Fibroblast of mammary gland (primary cell): ENCODE measurements at regions not wholly inside any gene's neighbourhood (a gene's known extent, or its start where the extent isn't known, plus 50 kb on each side); places are given as distances from the start of the nearest gene placed in this dataset.
"Not testable (repeated sequence)": the region's sequence is repeated elsewhere in the genome, so short reads cannot be mapped to it uniquely, and the experiment has no call there.

Experiments
- DNase-seq: peaks from one replicate; pipeline ENCODE4 v3.0.0-alpha.2; 2010; ENCODE audit warnings: low read depth
- H3K4me3 ChIP-seq: 2 replicates; pipeline ENCODE4 v1.5.1; 2011; ENCODE audit warnings: low read depth, mild to moderate bottlenecking, low read length, moderate library complexity; ENCODE audit not compliant: control insufficient read depth
- TF ChIP-seq, protein P1 (sequence below): conservative IDR thresholded peaks from 2 replicates; pipeline ENCODE4 v1.5.1; 2011; ENCODE audit warnings: low read depth, low read length, inconsistent platforms; ENCODE audit not compliant: control insufficient read depth, insufficient read depth

DNA sequence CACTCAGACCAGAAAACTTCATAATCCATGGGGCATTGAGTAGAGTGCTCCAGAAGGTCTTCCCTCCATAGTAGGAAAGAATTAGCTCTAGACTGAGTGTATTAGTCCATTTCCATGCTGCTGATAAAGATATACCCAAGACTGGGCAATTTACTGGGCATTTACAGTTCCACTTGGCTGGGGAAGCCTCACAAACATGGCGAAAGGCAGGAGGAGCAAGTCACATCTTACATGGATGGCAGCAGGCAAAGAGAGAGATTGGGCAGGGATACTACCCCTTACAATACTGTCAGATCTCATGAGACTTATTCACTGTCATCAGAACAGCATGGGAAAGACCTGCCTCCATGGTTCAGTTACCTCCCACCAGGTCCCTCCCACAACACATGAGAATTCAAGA is 300.6 kb upstream of the TMEM132C start:
- DNase-seq: no peak
- no peak overlapping the region for H3K4me3 ChIP-seq
- TF ChIP-seq, protein P1, sequence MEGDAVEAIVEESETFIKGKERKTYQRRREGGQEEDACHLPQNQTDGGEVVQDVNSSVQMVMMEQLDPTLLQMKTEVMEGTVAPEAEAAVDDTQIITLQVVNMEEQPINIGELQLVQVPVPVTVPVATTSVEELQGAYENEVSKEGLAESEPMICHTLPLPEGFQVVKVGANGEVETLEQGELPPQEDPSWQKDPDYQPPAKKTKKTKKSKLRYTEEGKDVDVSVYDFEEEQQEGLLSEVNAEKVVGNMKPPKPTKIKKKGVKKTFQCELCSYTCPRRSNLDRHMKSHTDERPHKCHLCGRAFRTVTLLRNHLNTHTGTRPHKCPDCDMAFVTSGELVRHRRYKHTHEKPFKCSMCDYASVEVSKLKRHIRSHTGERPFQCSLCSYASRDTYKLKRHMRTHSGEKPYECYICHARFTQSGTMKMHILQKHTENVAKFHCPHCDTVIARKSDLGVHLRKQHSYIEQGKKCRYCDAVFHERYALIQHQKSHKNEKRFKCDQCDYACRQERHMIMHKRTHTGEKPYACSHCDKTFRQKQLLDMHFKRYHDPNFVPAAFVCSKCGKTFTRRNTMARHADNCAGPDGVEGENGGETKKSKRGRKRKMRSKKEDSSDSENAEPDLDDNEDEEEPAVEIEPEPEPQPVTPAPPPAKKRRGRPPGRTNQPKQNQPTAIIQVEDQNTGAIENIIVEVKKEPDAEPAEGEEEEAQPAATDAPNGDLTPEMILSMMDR: no peak

DNA sequence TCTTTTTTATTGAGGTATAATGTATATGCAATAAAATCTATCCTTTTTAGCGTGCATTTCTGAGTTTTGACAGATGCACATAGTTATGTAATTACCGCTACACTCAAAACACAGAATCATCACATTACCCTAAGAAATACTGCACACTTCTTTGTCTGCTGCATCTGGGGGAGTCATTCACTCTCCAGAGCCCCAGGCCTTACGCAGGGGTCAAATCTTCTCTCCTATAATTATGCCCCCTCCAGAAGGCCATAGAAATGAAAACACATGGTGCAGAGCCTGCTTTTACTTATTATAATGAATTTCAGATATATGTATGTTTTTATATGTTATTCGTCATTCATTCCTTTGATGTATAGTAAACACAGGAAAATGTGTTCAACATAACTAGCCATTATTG is 296.5 kb upstream of the TMEM132C start:
- H3K4me3 ChIP-seq: no peak overlapping the region
- TF ChIP-seq, protein P1: no peak
- DNase-seq: no peak

DNA sequence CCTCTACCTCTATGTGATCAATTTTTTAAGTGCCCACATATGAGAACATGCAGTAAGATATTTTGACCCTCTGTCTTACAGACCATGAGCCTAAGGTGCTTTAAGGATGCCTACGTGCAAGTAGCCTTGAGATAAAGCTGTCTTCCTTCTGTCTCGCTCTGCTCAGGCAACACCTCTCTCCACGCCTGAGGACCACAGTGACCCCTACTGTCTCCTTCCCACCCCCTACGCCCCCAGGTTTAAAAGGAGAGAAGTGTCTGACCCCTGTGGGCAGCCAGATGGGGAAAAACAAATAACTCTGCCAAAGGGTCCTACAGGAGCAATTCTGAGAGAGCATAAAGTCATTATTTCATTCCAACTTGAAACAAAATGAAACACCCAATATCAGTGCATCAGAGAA is 286.4 kb upstream of the TMEM132C start:
- TF ChIP-seq, protein P1: no peak
- no peak overlapping the region for H3K4me3 ChIP-seq
- no peak for DNase-seq

DNA sequence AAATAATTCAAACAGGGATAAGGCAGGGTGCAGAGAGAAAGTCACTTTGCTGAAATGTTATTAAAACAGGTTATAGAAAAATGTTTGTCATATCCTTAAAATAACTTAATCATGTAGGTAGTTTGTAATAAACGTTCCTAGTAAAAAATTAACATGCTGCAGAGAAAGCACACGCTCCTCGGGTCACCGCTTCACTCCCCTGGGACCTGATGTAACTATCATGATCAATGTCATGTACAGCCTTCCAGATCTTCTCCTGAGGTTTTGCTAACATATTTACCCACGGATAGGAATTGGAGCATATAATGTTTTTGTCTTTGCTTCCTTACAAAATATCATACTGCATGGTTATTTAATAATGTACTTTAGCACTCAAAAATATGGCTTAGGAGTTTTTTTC is 285.1 kb upstream of the TMEM132C start:
- DNase-seq: no peak
- H3K4me3 ChIP-seq: no peak overlapping the region
- TF ChIP-seq, protein P1: no peak

DNA sequence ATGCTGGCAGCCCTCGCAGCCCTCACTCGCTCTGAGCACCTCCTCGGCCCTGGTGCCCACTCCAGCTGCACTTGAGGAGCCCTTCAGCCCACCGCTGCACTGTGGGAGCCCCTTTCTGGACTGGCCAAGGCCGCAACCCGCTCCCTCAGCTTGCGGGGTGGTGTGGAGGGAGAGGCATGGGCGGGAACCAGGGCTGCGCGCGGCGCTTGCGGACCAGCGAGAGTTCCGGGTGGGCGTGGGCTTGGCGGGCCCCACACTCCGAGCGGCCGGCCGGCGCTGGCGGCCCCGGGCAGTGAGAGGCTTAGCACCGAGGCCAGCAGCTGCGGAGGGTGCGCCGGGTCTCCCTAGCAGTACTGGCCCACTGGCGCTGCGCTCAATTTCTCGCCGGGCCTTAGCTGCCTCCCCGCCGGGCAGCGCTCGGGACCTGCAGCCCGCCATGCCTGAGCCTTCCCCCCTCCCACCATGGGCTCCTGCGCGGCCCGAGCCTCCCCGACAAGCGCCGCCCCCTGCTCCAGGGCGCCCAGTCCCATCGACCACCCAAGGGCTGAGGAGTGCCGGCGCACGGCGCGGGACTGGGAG is 283.7 kb upstream of the TMEM132C start:
- H3K4me3 ChIP-seq, DNase-seq: not testable (repeated sequence)

DNA sequence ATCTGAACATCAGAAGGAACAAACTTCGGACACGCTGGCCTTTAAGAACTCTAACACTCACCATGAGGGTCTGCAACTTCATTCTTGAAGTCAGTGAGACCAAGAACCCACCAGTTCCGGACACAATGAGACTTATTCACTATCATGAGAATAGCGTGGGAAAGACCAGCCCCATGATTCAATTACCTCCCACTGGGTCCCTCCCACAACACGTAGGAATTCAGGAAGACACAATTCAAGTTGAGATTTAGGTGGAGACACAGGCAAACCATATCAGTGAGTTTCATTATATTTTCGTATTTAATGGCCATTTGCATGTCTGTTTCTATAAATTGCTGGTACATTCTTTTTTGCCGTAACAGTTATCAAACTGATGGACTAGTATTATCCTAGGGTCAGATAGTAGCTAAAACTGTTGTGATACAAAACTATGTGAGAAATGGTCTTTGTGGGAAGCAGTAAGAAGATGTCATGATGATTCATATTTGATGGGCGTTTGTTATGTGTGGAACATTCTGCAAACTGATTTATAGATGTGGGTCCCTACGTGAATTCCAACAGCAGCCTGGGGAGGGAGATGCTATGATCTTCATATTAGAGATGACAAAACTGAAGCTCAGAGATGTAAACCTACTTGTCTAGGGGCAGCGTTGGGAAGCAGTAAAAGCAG is 282.4 kb upstream of the TMEM132C start:
- DNase-seq: no peak
- TF ChIP-seq, protein P1: no peak
- H3K4me3 ChIP-seq: no peak overlapping the region

DNA sequence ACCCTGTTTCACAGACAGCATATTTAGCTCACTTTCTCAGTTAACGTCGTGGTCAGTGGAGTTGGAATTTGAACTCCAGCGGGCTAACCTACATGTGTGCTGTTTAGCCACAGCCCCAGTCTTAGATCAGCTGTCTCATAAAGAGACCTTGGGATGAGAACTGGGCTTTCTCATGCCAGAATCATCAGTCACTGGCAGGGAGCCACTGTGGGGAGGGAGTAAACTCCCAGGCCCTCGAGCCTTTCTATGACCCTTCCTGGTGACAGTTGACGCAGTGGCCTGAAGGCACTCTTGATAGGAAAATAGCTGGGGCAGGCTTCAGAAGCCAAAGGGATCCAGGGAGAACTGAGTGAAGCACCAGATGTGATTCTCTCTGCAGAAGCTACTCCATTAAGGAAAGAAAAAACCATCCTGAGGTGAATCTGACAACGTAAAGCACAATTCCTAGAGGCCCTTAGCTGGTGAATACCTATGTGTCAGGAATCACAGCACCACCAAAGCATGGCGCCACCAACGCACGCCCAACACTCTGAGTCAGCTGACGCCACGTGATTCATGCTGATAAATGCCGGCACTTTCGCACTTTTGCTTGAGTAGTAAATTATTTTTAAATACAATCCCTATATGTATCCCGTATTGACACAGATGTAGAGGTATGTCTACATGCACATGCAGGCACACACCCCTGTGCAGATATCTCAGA is 279.6 kb upstream of the TMEM132C start:
- TF ChIP-seq, protein P1: no peak
- no peak overlapping the region for H3K4me3 ChIP-seq
- no peak for DNase-seq
